Left ventricle myocardium inferior (tissue), 1 donor: ENCODE measurements at regions not wholly inside any gene's neighbourhood (a gene's known extent, or its start where the extent isn't known, plus 50 kb on each side); places are given as distances from the start of the nearest gene placed in this dataset.

ENCODE experiments used
- DNase-seq: peaks from one replicate; pipeline ENCODE4 v3.0.0-alpha.2; 2020
- H3K27ac ChIP-seq: fragments of 200-600 bp; replicated peaks from 2 replicates; pipeline ENCODE4 v1.8.0; 2021
- H3K27me3 ChIP-seq: fragments of 200-600 bp; 2 replicates; pipeline ENCODE4 v1.8.0; 2021; ENCODE audit warnings: low read depth
- H3K36me3 ChIP-seq: fragments of 200-600 bp; 2 replicates; pipeline ENCODE4 v1.8.0; 2021
- H3K4me1 ChIP-seq: fragments of 200-600 bp; 2 replicates; pipeline ENCODE4 v1.8.0; 2021
- H3K4me3 ChIP-seq: fragments of 200-600 bp; 2 replicates; pipeline ENCODE4 v1.8.0; 2021; ENCODE audit warnings: mild to moderate bottlenecking, moderate library complexity
- H3K9me3 ChIP-seq: fragments of 200-600 bp; replicated peaks from 2 replicates; pipeline ENCODE4 v1.8.0; 2021
- CTCF ChIP-seq: fragments of 200-600 bp; IDR thresholded peaks from 2 replicates; pipeline ENCODE4 v1.8.0; 2021; ENCODE audit warnings: antibody characterized with exemption, mild to moderate bottlenecking, borderline replicate concordance
- intact Hi-C: fragments of 100-400 bp; cut with micrococcal nuclease; formaldehyde crosslinking; loops from one replicate; pipeline ENCODE4 v1.11.0; 2022
- donor health status: DM: no; HTN: yes; CAD: no; lungs with severe emphysema.

DNA sequence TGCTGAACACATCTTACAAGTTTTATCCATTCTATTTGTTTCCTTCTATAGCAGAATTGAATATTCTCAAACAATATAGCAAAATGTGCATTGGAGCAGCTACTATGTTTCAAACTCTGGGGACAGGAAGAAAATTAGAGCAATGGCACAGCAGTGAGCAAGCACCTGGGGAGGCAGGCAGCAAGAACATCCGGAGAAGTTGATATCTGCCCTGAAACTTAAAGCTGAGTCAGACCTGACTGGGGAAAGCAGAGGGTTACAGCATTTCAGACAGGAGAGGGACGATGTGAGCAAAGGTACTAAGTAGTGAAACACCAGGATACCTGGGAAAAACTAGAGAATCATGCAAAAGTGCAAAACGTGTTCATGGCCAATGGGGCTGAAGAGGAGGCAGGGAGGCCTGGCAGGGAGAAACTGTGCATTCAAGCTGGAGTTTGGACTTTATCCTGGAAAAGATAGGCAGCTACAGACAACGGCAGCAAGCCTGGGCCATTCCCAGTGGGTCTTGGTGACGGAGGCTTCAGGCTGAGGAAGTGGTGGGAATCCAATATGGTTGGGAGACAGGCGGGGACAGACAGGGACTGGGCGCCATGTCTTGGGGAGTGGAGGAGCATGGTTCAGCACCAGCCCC is 118.0 kb upstream of the CDKN3 start:
- no peaks in the 10 kb centered on the region for H3K36me3 ChIP-seq
- no peaks in the 10 kb centered on the region for H3K4me1 ChIP-seq
- no peak for DNase-seq
- no peak for TF ChIP-seq CTCF
- H3K27ac ChIP-seq: no peak overlapping the region
- H3K4me3 ChIP-seq: no peak overlapping the region
- H3K27me3 ChIP-seq: peaks cover 1% of the 10 kb centered on the region
- H3K9me3 ChIP-seq: no peaks in the 10 kb centered on the region
- intact Hi-C loops: no loop called here

DNA sequence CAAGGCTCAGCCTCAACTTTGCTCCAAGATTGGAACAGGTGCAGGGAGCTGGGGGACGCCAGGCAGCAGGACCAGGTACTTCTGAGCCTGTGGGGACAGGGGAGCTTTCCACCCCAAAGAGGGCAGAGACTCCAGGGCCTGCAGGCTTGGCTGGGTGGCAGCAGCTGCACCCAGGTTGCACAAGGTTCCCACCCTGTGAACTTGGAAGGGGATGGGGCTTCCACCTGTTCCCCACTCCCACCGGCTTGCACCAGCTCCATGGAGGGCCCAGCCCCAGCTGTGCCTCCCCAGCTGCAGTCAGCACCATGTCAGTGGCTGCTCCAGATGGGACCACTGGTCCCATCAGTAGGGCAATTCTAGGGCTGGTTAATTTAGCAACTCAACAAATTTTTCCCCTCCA is 114.0 kb upstream of the CDKN3 start:
- Histone ChIP-seq H3K27me3 (peaks cover 12% of the 10 kb centered on the region), H3K36me3 (no peaks in the 10 kb centered on the region), H3K4me1 (no peaks in the 10 kb centered on the region), H3K4me3 (no peak overlapping the region), H3K27ac (no peak overlapping the region), H3K9me3 (no peaks in the 10 kb centered on the region)
- intact Hi-C loops: no loop called here
- no peak for TF ChIP-seq CTCF
- DNase-seq: no peak

GRCh38 chr14:54285030-54285429 is 111.8 kb upstream of the CDKN3 start:
- intact Hi-C loops: no loop called here
- DNase-seq: no peak
- H3K9me3 ChIP-seq: no peaks in the 10 kb centered on the region
- peaks cover 12% of the 10 kb centered on the region for H3K27me3 ChIP-seq
- H3K4me1 ChIP-seq: no peaks in the 10 kb centered on the region
- no peak overlapping the region for H3K27ac ChIP-seq
- no peak overlapping the region for H3K4me3 ChIP-seq
- TF ChIP-seq CTCF: no peak
- no peaks in the 10 kb centered on the region for H3K36me3 ChIP-seq

DNA sequence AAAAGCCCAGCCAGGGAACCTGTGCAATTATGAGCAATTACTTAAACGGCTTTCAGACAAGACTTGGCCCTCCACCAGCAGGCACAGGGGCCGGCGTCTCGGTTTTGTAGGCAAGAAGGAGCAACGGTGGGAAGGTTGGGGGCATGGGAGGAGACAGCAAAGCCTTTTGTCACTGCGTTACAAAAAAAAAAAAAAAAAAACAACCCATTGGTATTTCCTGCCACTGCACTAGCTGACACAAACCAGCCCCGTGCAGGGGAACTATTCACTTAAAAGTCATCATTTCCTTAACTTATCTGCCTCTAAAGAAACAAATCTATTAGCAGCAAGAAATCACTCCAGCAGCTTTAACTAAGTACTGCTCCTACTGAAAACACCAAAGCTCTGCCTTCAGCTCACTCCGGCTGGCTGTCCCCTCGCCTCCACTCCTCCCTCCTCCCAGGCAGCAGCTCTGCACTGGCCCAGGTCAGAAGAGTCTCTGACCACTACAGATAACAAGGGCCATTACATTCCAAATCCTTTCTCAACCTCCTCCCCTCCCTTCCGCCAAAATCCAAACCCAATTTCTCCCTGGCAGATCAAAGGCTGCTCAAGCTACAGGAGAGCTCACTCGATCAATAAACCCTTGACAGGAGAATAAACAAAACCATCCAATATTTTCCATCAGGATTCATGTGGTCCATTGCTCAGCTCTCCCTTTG is 105.2 kb upstream of the CDKN3 start:
- no peaks in the 10 kb centered on the region for H3K27me3 ChIP-seq
- peaks cover 9% of the 10 kb centered on the region for H3K4me1 ChIP-seq
- H3K36me3 ChIP-seq: no peaks in the 10 kb centered on the region
- H3K27ac ChIP-seq: peak overlapping the region; percentile 13
- H3K4me3 ChIP-seq: no peak overlapping the region
- intact Hi-C loops: no loop called here
- peaks cover 6% of the 10 kb centered on the region for H3K9me3 ChIP-seq
- TF ChIP-seq CTCF: no peak
- DNase-seq: no peak

DNA sequence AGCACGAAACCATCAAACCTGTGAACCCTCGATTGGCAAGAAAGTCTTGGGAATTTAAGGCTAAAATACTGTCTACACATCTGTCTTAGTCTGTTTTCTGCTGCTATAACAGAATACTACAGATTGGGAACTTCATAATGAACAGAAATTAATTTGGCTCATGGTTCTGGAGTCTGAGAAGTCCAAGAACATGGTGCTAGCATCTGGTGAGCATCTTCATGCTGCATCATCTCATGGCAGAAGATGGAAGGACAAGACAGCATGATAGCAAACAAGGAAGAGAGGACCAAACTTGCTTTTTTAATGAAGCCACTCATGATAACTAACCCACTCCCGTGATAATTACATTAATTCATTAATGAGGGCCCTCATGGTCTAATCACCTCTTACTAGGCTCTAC is 102.0 kb upstream of the CDKN3 start:
- H3K27ac ChIP-seq: no peak overlapping the region
- no peak overlapping the region for H3K4me3 ChIP-seq
- no peak for TF ChIP-seq CTCF
- no peaks in the 10 kb centered on the region for H3K36me3 ChIP-seq
- no peak for DNase-seq
- H3K4me1 ChIP-seq: peaks cover 9% of the 10 kb centered on the region
- intact Hi-C loops: no loop called here
- H3K9me3 ChIP-seq: peaks cover 6% of the 10 kb centered on the region
- peaks cover 5% of the 10 kb centered on the region for H3K27me3 ChIP-seq
